Panc1 (cell line): ENCODE measurements at regions not wholly inside any gene's neighbourhood (a gene's known extent, or its start where the extent isn't known, plus 50 kb on each side); places are given as distances from the start of the nearest gene placed in this dataset.

Experiments
- ATAC-seq: fragments of 200-7000 bp; cut with Tn5 transposase; 2 replicates; pipeline ENCODE4 v1.9.1; 2020; ENCODE audit warnings: mild to moderate bottlenecking, moderate library complexity
- BruUV-seq: library from RNA; stranded (reverse); fragments of 400-500 nt; replicated peaks from 2 replicates; lab custom pipeline; 2021; lab: Mats Ljungman, UMichigan
- CTCF ChIA-PET: fragments of 300-600 bp; sonication (Branson Sonifier 250); formaldehyde crosslinking; loops from one replicate; lab custom pipeline; 2022; ENCODE audit warnings: antibody characterized with exemption; lab: Charles Lee
- POLR2A ChIA-PET: fragments of 300-600 bp; sonication (Branson Sonifier 250); formaldehyde crosslinking; loops from one replicate; lab custom pipeline; 2022; ENCODE audit warnings: antibody characterized with exemption; lab: Charles Lee
- DNase-seq: peaks from one replicate; pipeline ENCODE4 v3.0.0-alpha.2; 2010; ENCODE audit warnings: low read depth, low spot score
- H3K27ac ChIP-seq: 2 replicates; pipeline ENCODE4 v1.5.1; 2011; ENCODE audit warnings: mild to moderate bottlenecking, low read length, inconsistent platforms
- H3K27me3 ChIP-seq: fragments of 200-500 bp; sonication (Bioruptor generic); 2 replicates; pipeline ENCODE4 v1.6.0; 2014; ENCODE audit warnings: low read length, inconsistent platforms; ENCODE audit not compliant: control insufficient read depth, insufficient read depth
- H3K36me3 ChIP-seq: fragments of 200-500 bp; sonication (Bioruptor generic); 2 replicates; pipeline ENCODE4 v1.5.1; 2014; ENCODE audit warnings: inconsistent platforms, mild to moderate bottlenecking, low read length, moderate library complexity; ENCODE audit not compliant: control insufficient read depth, insufficient read depth
- H3K4me1 ChIP-seq: 2 replicates; pipeline ENCODE4 v1.5.1; 2011; ENCODE audit warnings: inconsistent platforms, mild to moderate bottlenecking, low read length, moderate library complexity; ENCODE audit not compliant: control insufficient read depth, insufficient read depth
- H3K4me3 ChIP-seq, 2 experiments: 2 replicates each; pipeline ENCODE4 v1.5.1; 2011 to 2012; ENCODE audit warnings: low read depth in 2 of 2, low read length in 2 of 2, mild to moderate bottlenecking in 2 of 2, inconsistent platforms in 1 of 2, moderate library complexity in 1 of 2
- H3K9me3 ChIP-seq: fragments of 200-500 bp; sonication (Bioruptor generic); 2 replicates; pipeline ENCODE4 v1.5.1; 2014; ENCODE audit warnings: low read depth, mild to moderate bottlenecking, inconsistent platforms, low read length, moderate library complexity; ENCODE audit not compliant: control insufficient read depth, insufficient read depth
- CTCF ChIP-seq: fragments of 450-650 bp; IDR thresholded peaks from 2 replicates; pipeline ENCODE4 v1.5.1; 2017; ENCODE audit warnings: mild to moderate bottlenecking
- POLR2AphosphoS5 ChIP-seq: IDR thresholded peaks from 2 replicates; pipeline ENCODE4 v1.6.1; 2012; ENCODE audit warnings: mild to moderate bottlenecking, low read depth, low read length, moderate library complexity
- REST ChIP-seq, 2 experiments: IDR thresholded peaks; 2 replicates each; pipeline ENCODE4 v1.6.1; 2011 to 2012; ENCODE audit warnings: low read depth in 2 of 2, control low read depth in 1 of 2, low read length in 1 of 2, mild to moderate bottlenecking in 1 of 2, moderate library complexity in 1 of 2; ENCODE audit not compliant: insufficient read depth in 1 of 2
- SIN3A ChIP-seq: IDR thresholded peaks from 2 replicates; pipeline ENCODE4 v1.6.1; 2012; ENCODE audit warnings: low read depth, mild to moderate bottlenecking, low read length, moderate library complexity, borderline replicate concordance; ENCODE audit not compliant: insufficient read depth
- TCF7L2 ChIP-seq: IDR thresholded peaks from 2 replicates; pipeline ENCODE4 v1.6.1; 2011; ENCODE audit warnings: mild to moderate bottlenecking, low read depth, low read length, inconsistent platforms
- in situ Hi-C: cut with HindIII; loops from 2 replicates; pipeline ENCODE4 v1.10.0; 2016; ENCODE audit warnings: low sequenced_read_pairs, low pct_unique_long_range_greater_than_20kb
- intact Hi-C: fragments of 100-400 bp; cut with micrococcal nuclease; formaldehyde crosslinking; loops from one replicate; pipeline ENCODE4 v1.10.0; 2022; ENCODE audit not compliant: unreplicated experiment

- Histone ChIP-seq H3K4me1 (peaks cover 21% of the 10 kb centered on the region), H3K27ac (no peak overlapping the region), H3K9me3 (no peaks in the 10 kb centered on the region), H3K27me3 (no peaks in the 10 kb centered on the region), H3K4me3 (no peak overlapping the region), H3K36me3 (no peaks in the 10 kb centered on the region)
- in situ Hi-C loops = no loop called here
- intact Hi-C loops = loop anchor here (10.0 kb wide), 1 partner anchor 238 kb away; no protein-coding TSS in a partner anchor
- no peak for TF ChIP-seq TCF7L2
- TF ChIP-seq CTCF = no peak
- no peak for TF ChIP-seq POLR2AphosphoS5
- no peak for DNase-seq
- BruUV-seq = no TSS peak
- ChIA-PET CTCF (no interaction called here), POLR2A (no interaction called here)
- ATAC-seq = no peak
Observed at GRCh38 chr13:31042481-31043165, 110.2 kb downstream of the TEX26 start.

- TF ChIP-seq TCF7L2 (no peak), CTCF (no peak), POLR2AphosphoS5 (no peak), REST (IDR thresholded peaks at IDR 0.05; ENCODE audit: insufficient read depth in 1 of 2, low read depth in 2 of 2, low read length in 1 of 2) (no peak), SIN3A (no peak)
- no peaks in the 10 kb centered on the region for H3K27me3 ChIP-seq
- POLR2A ChIA-PET = no interaction called here
- DNase-seq (no peak), ATAC-seq (no peak)
- no peaks in the 10 kb centered on the region for H3K9me3 ChIP-seq
- intact Hi-C loops = loop anchor here (10.0 kb wide), 1 partner anchor 237 kb away; no protein-coding TSS in a partner anchor
- in situ Hi-C loops = no loop called here
- no peak overlapping the region for H3K4me3 ChIP-seq
- H3K36me3 ChIP-seq = no peaks in the 10 kb centered on the region
- CTCF ChIA-PET = no interaction called here
- no peak overlapping the region for H3K27ac ChIP-seq
- no TSS peak for BruUV-seq
- H3K4me1 ChIP-seq = peaks cover 21% of the 10 kb centered on the region
Observed at GRCh38 chr13:31042049-31042448, 109.6 kb downstream of the TEX26 start.
